GM12892 (cell line): ENCODE measurements at regions not wholly inside any gene's neighbourhood (a gene's known extent, or its start where the extent isn't known, plus 50 kb on each side); places are given as distances from the start of the nearest gene placed in this dataset.
"Not testable (repeated sequence)": the region's sequence is repeated elsewhere in the genome, so short reads cannot be mapped to it uniquely, and the experiment has no call there.

Experiments
- DNase-seq: peaks from one replicate; pipeline ENCODE4 v3.0.0; 2011; ENCODE audit not compliant: insufficient read length
- FAIRE-seq: peaks from 2 replicates; lab custom pipeline; 2011; peaks lifted over from hg19 to GRCh38; lab: Jason Lieb, UNC
- POLR2A ChIP-seq: IDR thresholded peaks from 2 replicates; pipeline ENCODE4 v1.6.1; 2011; ENCODE audit warnings: low read depth, low read length, control low read depth
- POLR2AphosphoS5 ChIP-seq: IDR thresholded peaks from 2 replicates; pipeline ENCODE4 v1.6.1; 2011; ENCODE audit warnings: low read depth, low read length, control low read depth
- TAF1 ChIP-seq: IDR thresholded peaks from 2 replicates; pipeline ENCODE4 v1.6.1; 2011; ENCODE audit warnings: low read depth, mild to moderate bottlenecking, control low read depth, low read length, borderline replicate concordance

DNA sequence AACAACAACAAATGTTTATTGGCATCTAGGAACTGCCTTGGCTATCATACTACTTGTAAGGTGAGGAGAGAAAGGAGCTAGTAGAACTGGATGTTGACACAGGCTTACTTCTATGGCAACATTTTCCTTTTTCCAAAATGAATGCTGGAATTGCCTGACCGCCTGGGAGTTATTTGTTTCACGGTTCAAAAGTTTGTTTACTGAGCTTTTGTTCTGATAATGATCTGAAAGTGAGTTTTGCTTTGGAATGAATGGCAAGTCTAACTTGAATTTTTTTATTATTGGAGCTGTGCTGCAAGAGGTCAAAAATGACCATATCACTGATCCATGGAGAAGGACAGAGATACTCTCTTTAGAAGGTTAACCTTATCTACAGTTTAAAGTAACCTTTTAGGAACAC, 183.5 kb upstream of the CAND1 start:
- FAIRE-seq: no peak
- TF ChIP-seq POLR2A (no peak), TAF1 (no peak), POLR2AphosphoS5 (no peak)
- DNase-seq: no peak

GRCh38 chr12:67086116-67086515, 183.0 kb upstream of the CAND1 start:
- FAIRE-seq (no peak), DNase-seq (no peak)
- no peak for TF ChIP-seq TAF1

- DNase-seq (no peak), FAIRE-seq (no peak)
- TF ChIP-seq TAF1: no peak
- no peak for TF ChIP-seq POLR2AphosphoS5
- no peak for TF ChIP-seq POLR2A
These were observed 180.6 kb upstream of the CAND1 start for GRCh38 chr12:67088401-67089118.

GRCh38 chr12:67091204-67091603, 178.0 kb upstream of the CAND1 start:
- TF ChIP-seq POLR2AphosphoS5: no peak
- no peak for TF ChIP-seq TAF1
- no peak for FAIRE-seq
- no peak for DNase-seq

- FAIRE-seq: no peak
- DNase-seq: no peak
- TF ChIP-seq TAF1 (no peak), POLR2A (no peak), POLR2AphosphoS5 (no peak)
These were observed 177.5 kb upstream of the CAND1 start for GRCh38 chr12:67091678-67092077.

DNA sequence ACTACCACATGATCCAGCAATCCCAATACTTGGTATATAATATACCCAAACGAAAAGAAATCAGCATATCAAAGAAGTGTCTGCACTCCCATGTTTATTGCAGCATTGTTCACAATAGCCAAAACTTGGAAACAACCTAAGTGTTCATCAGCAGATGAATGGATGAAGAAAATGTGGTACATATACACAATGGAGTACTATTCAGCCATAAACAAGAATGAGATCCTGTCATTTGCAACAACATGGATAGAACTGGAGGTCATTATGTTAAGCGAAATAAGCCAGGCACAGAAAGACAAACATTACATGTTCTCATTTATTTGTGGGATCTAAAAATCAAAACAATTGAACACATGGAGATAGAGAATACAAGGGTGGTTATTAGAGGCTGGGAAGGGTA, 176.2 kb upstream of the CAND1 start:
- FAIRE-seq, DNase-seq: not testable (repeated sequence)

GRCh38 chr12:67096533-67097318, 172.4 kb upstream of the CAND1 start:
- DNase-seq: no peak
- TF ChIP-seq POLR2AphosphoS5 (no peak), POLR2A (no peak), TAF1 (no peak)
- no peak for FAIRE-seq

- no peak for TF ChIP-seq TAF1
- no peak for TF ChIP-seq POLR2A
- no peak for TF ChIP-seq POLR2AphosphoS5
These were observed 169.3 kb upstream of the CAND1 start for GRCh38 chr12:67099858-67100257.

GRCh38 chr12:67103521-67103920, 165.6 kb upstream of the CAND1 start:
- FAIRE-seq: no peak
- TF ChIP-seq POLR2A (no peak), POLR2AphosphoS5 (no peak), TAF1 (no peak)
- DNase-seq: no peak

More at GRCh38 chr12:67099858-67100257, 169.3 kb upstream of the CAND1 start:
- FAIRE-seq (no peak), DNase-seq (no peak)

- FAIRE-seq: no peak
- TF ChIP-seq POLR2AphosphoS5 (no peak), POLR2A (no peak), TAF1 (no peak)
- DNase-seq: no peak
These were observed 161.9 kb upstream of the CAND1 start for GRCh38 chr12:67107235-67107634.

DNA sequence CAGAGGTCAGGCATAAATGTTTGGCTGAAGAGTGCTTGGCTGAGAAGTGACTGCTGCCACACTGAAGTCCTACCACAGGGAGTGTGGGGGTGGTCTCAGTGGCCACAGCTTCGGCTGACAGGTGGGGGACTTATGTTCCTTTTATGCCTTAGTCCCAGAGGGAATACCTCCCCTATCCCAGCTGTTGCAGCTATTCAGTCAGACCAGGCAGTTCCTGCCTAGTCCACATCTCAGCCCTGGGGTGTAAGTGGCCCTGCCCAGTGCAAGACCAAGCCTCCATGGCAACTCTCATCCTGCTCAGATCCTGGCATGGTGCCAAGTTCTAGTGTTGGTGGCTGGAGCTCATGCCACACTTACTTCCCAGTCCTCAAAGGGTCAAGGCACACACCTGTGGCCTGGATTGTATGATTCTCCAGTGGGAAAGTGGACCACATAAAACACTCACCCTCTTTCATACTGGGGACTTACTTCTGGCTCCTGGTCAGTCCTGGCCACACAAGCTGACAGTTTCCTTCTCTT, 161.3 kb upstream of the CAND1 start:
- TF ChIP-seq TAF1: no peak
- TF ChIP-seq POLR2AphosphoS5: no peak
- TF ChIP-seq POLR2A: no peak
- DNase-seq (no peak), FAIRE-seq (no peak)

DNA sequence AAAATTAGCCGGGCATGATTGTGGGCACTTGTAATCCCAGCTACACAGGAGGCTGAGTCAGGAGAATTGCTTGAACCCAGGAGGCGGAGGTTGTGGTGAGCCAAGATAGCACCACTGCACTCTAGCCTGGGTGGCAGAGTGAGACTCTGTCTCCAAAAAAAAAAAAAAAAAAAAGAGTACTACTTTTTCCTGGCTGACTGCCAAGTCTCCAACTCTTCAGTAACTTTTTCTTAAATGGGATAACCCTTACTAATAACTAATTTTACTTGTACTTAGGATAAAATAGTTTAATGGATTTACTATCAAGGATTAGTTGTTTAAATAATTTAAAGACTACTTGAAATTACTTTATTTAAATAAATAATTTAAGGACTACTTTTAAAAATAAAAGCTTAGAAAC, 158.8 kb upstream of the CAND1 start:
- FAIRE-seq, DNase-seq: not testable (repeated sequence)

DNA sequence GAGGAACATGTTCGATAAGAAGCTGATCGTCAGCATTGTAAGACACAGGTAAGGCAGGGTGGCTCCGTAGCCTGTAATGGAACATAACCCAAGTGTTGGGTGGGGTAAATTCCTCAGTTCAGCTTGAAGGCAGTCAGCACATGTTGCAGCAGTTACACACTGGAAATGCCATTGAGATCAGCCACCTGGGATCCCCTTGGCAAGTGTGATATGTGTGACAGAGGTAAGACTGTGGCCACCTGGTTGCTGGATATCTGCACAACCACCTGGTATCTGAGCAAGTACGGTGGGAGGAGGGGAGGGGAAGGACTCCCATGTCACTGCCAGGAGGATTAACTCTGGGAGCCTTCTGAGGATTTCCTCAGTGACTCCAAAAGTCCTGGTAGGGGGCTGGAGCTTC, 158.0 kb upstream of the CAND1 start:
- no peak for DNase-seq
- FAIRE-seq: no peak
- TF ChIP-seq TAF1 (no peak), POLR2AphosphoS5 (no peak), POLR2A (no peak)
